ENCODE measurements at regions not wholly inside any gene's neighbourhood (a gene's known extent, or its start where the extent isn't known, plus 50 kb on each side); places are given as distances from the start of the nearest gene placed in this dataset.

- TF ChIP-seq CTCF (IDR thresholded peaks at IDR 0.05) = no peak
These were observed 178.0 kb upstream of the EMCN start for GRCh38 chr4:100695871-100696270.

GRCh38 chr4:100695039-100695654 lies 177.3 kb upstream of the EMCN start:
- intact Hi-C loops (cut with DNase I) = no loop called here
- H3K9ac ChIP-seq (ENCODE audit: low read depth in 2 of 2, low read length in 2 of 2) = no peak overlapping the region
- no peak for DNase-seq
- H3K27me3 ChIP-seq = no peaks in the 10 kb centered on the region
- no peak for TF ChIP-seq CTCF (IDR thresholded peaks at IDR 0.05)
- H3K4me3 ChIP-seq = no peak overlapping the region
- H3K4me1 ChIP-seq = no peaks in the 10 kb centered on the region
- no peaks in the 10 kb centered on the region for H3K9me3 ChIP-seq
- H3K27ac ChIP-seq = no peak overlapping the region
- no peaks in the 10 kb centered on the region for H3K36me3 ChIP-seq

More at GRCh38 chr4:100695871-100696270, 178.0 kb upstream of the EMCN start:
- intact Hi-C loops (cut with DNase I) = no loop called here
- Histone ChIP-seq H3K36me3 (no peaks in the 10 kb centered on the region), H3K9me3 (no peaks in the 10 kb centered on the region), H3K9ac (ENCODE audit: low read depth in 2 of 2, low read length in 2 of 2) (no peak overlapping the region), H3K4me1 (no peaks in the 10 kb centered on the region), H3K27ac (no peak overlapping the region), H3K27me3 (no peaks in the 10 kb centered on the region), H3K4me3 (no peak overlapping the region)
- DNase-seq = no peak

- Histone ChIP-seq H3K27me3 (no peaks in the 10 kb centered on the region), H3K4me3 (no peak overlapping the region), H3K9me3 (no peaks in the 10 kb centered on the region), H3K4me1 (no peaks in the 10 kb centered on the region), H3K9ac (ENCODE audit: low read depth in 2 of 2, low read length in 2 of 2) (no peak overlapping the region), H3K36me3 (no peaks in the 10 kb centered on the region), H3K27ac (no peak overlapping the region)
- intact Hi-C loops (cut with DNase I) = no loop called here
- DNase-seq = no peak
- TF ChIP-seq CTCF (IDR thresholded peaks at IDR 0.05) = no peak
These were observed 176.6 kb upstream of the EMCN start for GRCh38 chr4:100694467-100694866.

GRCh38 chr4:100690812-100691211 lies 173.0 kb upstream of the EMCN start:
- Histone ChIP-seq H3K4me1 (no peaks in the 10 kb centered on the region), H3K36me3 (no peaks in the 10 kb centered on the region), H3K27ac (no peak overlapping the region), H3K4me3 (no peak overlapping the region), H3K27me3 (no peaks in the 10 kb centered on the region), H3K9me3 (no peaks in the 10 kb centered on the region), H3K9ac (ENCODE audit: low read depth in 2 of 2, low read length in 2 of 2) (no peak overlapping the region)
- no peak for TF ChIP-seq CTCF (IDR thresholded peaks at IDR 0.05)
- intact Hi-C loops (cut with DNase I) = no loop called here
- DNase-seq = no peak

GRCh38 chr4:100688368-100688767 lies 170.5 kb upstream of the EMCN start:
- DNase-seq = no peak
- H3K27ac ChIP-seq = no peak overlapping the region
- no peaks in the 10 kb centered on the region for H3K4me1 ChIP-seq
- H3K9ac ChIP-seq (ENCODE audit: low read depth in 2 of 2, low read length in 2 of 2) = no peak overlapping the region
- TF ChIP-seq CTCF (IDR thresholded peaks at IDR 0.05) = no peak
- no peaks in the 10 kb centered on the region for H3K36me3 ChIP-seq
- H3K4me3 ChIP-seq = no peak overlapping the region
- H3K27me3 ChIP-seq = no peaks in the 10 kb centered on the region
- H3K9me3 ChIP-seq = no peaks in the 10 kb centered on the region
- intact Hi-C loops (cut with DNase I) = no loop called here
